ENCODE measurements at regions not wholly inside any gene's neighbourhood (a gene's known extent, or its start where the extent isn't known, plus 50 kb on each side); places are given as distances from the start of the nearest gene placed in this dataset.
"Not testable (repeated sequence)": the region's sequence is repeated elsewhere in the genome, so short reads cannot be mapped to it uniquely, and the experiment has no call there.

DNA sequence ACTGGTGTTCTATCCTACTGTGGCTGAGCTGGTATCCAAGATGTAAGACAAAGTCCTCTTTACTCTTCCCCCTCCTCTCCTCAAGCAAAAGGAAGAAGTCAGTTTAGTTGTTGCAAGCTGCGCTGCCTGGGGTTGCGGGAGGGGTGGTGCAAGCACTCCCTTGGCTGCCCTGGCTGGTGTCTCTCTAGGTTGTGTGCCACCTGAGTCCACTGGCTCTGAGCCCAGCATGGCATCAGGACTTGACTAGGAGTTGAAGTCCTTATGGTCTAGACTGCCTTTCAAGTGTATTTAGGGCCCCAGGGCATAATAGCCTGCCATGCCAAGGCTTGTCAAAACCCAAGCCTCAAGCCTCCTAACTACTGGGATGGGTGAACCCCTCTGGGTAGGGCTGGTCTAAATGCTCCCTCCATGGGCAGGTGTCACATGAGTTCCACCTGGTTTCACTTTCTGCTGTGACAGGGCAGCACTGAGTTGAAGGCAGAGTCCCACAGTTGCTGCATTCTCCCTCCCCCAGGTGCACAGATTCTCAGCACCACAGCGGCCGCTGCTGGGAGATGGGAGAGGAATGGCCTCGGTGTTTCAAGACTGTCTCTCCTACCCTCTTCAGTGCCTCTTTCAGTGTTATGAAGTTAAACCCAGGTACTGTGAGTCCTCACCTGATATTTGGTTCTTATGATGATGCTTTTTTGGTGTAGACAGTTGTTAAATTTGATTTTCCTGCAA is 62.5 kb upstream of the CHRNB4 start:
- TF ChIP-seq POLR2AphosphoS5 (IDR thresholded peaks at IDR 0.05; ENCODE audit: borderline replicate concordance, low read depth, low read length); EZH2 (IDR thresholded peaks at IDR 0.05): not testable (repeated sequence)

Data from SK-N-MC (cell line).